ENCODE measurements at regions not wholly inside any gene's neighbourhood (a gene's known extent, or its start where the extent isn't known, plus 50 kb on each side); places are given as distances from the start of the nearest gene placed in this dataset.
"Not testable (repeated sequence)": the region's sequence is repeated elsewhere in the genome, so short reads cannot be mapped to it uniquely, and the experiment has no call there.

DNA sequence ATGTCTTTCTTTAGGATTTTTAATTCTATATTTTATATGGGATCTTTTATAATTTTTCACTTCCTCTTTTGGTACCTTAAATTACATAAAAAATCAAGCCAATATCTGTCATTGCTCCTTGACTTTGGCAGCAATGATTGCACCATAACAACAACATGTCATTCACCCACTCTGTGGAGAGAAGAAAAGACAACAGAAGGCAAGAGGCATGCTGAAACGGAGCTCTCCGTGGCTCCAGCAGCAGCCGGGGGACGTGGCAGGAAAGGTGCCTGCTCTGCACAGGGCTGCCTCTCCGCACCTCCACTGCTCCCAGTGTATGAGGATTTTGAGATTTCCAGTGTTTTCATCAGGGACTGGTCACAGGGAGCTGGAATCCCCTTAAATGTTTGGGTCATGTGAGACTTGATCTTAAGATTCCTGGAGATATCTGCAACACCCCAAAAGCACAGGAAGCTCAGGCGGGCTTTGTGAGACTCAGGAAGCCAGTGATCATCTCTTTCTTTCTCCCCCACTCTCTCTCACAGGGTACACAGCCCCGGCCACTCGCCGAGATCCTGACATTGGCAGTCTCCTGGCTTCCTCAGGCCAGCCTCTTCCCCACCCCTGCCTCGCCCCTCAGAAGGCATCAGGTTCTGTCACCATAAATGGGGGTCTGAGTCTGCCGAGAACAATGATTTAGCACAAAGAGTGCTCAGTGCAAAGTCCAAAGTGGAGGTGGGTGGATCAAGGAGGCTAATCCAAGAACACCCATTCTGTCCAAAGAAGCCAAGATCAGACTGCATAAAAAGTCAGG lies 74.6 kb downstream of the ACTL7B start:
- peaks cover 6% of the 10 kb centered on the region for H3K27me3 Mint-ChIP-seq (ENCODE audit: low read depth)
- peaks cover 3% of the 10 kb centered on the region for H3K4me1 Mint-ChIP-seq (ENCODE audit: low read depth)
- no peaks in the 10 kb centered on the region for H3K36me3 Mint-ChIP-seq (ENCODE audit: low read depth)
- no peak for DNase-seq (ENCODE audit: low spot score)
- H3K4me3 Mint-ChIP-seq (ENCODE audit: low read depth), result no peak overlapping the region
- no peaks in the 10 kb centered on the region for H3K9me3 Mint-ChIP-seq
- intact Hi-C loops (cut with micrococcal nuclease), result no loop called here
- H3K27ac Mint-ChIP-seq, result no peak overlapping the region

DNA sequence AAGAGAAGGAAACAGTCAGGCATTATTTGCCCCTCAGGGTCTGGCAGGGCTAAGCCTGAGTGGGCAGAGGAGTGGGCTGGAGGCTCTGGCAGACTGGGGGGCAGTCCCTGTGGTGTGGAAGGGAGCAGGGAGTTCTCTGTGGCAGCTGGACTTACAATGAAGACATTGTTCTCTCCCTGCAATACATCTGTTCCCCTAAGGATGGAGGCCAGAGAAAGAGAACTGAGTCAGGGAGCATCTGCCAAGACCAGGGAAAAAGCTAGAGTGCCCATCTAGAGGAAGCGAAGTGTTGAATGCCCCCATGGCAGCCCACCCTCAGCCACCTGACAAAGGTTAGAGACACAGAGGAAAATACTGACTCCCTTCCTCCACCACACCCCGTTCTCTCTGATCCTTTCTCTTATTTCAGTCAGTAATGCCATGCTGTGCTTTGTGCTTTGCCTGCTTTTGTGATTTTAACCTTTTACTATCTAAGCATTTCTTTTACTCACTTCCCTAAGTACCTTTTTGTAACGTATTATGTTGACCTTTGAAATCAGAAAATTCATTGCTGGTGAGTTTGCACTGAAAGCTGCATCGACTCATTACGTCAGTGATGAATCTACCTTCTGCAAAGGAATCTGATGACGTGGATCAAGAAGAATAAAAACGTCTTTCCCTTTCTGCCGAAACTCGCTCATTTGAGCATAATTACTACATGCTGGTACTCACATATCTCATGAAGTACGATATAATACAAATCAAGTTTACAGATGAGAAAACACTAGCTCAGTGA lies 76.0 kb downstream of the ACTL7B start:
- H3K27ac Mint-ChIP-seq, result no peak overlapping the region
- H3K36me3 Mint-ChIP-seq (ENCODE audit: low read depth), result no peaks in the 10 kb centered on the region
- H3K4me1 Mint-ChIP-seq (ENCODE audit: low read depth), result peaks cover 3% of the 10 kb centered on the region
- no peaks in the 10 kb centered on the region for H3K9me3 Mint-ChIP-seq
- intact Hi-C loops (cut with micrococcal nuclease), result no loop called here
- no peak for DNase-seq (ENCODE audit: low spot score)
- no peak overlapping the region for H3K4me3 Mint-ChIP-seq (ENCODE audit: low read depth)
- peaks cover 6% of the 10 kb centered on the region for H3K27me3 Mint-ChIP-seq (ENCODE audit: low read depth)

- no peaks in the 10 kb centered on the region for H3K9me3 Mint-ChIP-seq
These were observed 78.7 kb downstream of the ACTL7B start for GRCh38 chr9:108776920-108777639.

DNA sequence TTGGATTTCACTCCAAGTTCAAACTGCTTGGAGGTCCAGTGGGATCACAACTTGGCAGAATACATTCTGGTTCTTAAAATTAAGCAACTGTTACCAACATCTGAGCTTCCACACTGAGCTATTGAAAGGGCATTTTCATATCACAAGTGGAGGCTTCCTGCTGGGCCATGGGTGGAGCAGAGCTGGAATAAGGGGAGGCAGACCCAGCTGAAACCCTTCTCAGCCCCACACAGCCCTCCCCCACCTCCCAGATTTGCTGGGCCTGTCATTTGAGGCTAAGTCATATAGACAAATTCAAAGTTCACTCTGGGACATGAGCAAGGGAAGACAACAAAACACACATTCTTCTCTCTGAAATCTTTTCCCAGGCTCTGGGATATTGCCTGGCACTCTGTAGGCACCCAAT lies 79.9 kb downstream of the ACTL7B start:
- Mint-ChIP-seq H3K4me3 (ENCODE audit: low read depth) (no peak overlapping the region), H3K4me1 (ENCODE audit: low read depth) (no peaks in the 10 kb centered on the region), H3K27ac (no peak overlapping the region), H3K27me3 (ENCODE audit: low read depth) (no peaks in the 10 kb centered on the region), H3K36me3 (ENCODE audit: low read depth) (no peaks in the 10 kb centered on the region), H3K9me3 (no peaks in the 10 kb centered on the region)
- intact Hi-C loops (cut with micrococcal nuclease), result no loop called here
- no peak for DNase-seq (ENCODE audit: low spot score)

More at GRCh38 chr9:108776920-108777639, 78.7 kb downstream of the ACTL7B start:
- Mint-ChIP-seq H3K27ac (no peak overlapping the region), H3K4me3 (ENCODE audit: low read depth) (no peak overlapping the region), H3K27me3 (ENCODE audit: low read depth) (peaks cover 3% of the 10 kb centered on the region), H3K36me3 (ENCODE audit: low read depth) (no peaks in the 10 kb centered on the region), H3K4me1 (ENCODE audit: low read depth) (no peaks in the 10 kb centered on the region)
- intact Hi-C loops (cut with micrococcal nuclease), result no loop called here
- DNase-seq (ENCODE audit: low spot score), result no peak

- H3K4me1 Mint-ChIP-seq (ENCODE audit: low read depth); H3K27me3 Mint-ChIP-seq (ENCODE audit: low read depth); intact Hi-C loops (cut with micrococcal nuclease); DNase-seq (ENCODE audit: low spot score); H3K9me3 Mint-ChIP-seq; H3K36me3 Mint-ChIP-seq (ENCODE audit: low read depth); H3K4me3 Mint-ChIP-seq (ENCODE audit: low read depth); H3K27ac Mint-ChIP-seq: not testable (repeated sequence)
These were observed 81.7 kb downstream of the ACTL7B start for GRCh38 chr9:108774088-108774487.

- Mint-ChIP-seq H3K27ac (no peak overlapping the region), H3K4me3 (ENCODE audit: low read depth) (no peak overlapping the region), H3K4me1 (ENCODE audit: low read depth) (no peaks in the 10 kb centered on the region), H3K27me3 (ENCODE audit: low read depth) (no peaks in the 10 kb centered on the region), H3K36me3 (ENCODE audit: low read depth) (no peaks in the 10 kb centered on the region), H3K9me3 (no peaks in the 10 kb centered on the region)
- intact Hi-C loops (cut with micrococcal nuclease), result no loop called here
- no peak for DNase-seq (ENCODE audit: low spot score)
These were observed 83.4 kb downstream of the ACTL7B start for GRCh38 chr9:108772301-108772894.

GRCh38 chr9:108768744-108769143 lies 87.0 kb downstream of the ACTL7B start:
- no peak overlapping the region for H3K27ac Mint-ChIP-seq
- intact Hi-C loops (cut with micrococcal nuclease), result no loop called here

GRCh38 chr9:108766626-108767161 lies 89.1 kb downstream of the ACTL7B start:
- Mint-ChIP-seq H3K4me3 (ENCODE audit: low read depth) (no peak overlapping the region), H3K9me3 (no peaks in the 10 kb centered on the region), H3K4me1 (ENCODE audit: low read depth) (no peaks in the 10 kb centered on the region), H3K27ac (no peak overlapping the region), H3K27me3 (ENCODE audit: low read depth) (no peaks in the 10 kb centered on the region), H3K36me3 (ENCODE audit: low read depth) (no peaks in the 10 kb centered on the region)
- intact Hi-C loops (cut with micrococcal nuclease), result no loop called here
- DNase-seq (ENCODE audit: low spot score), result no peak

More at GRCh38 chr9:108768744-108769143, 87.0 kb downstream of the ACTL7B start:
- Mint-ChIP-seq H3K27me3 (ENCODE audit: low read depth) (no peaks in the 10 kb centered on the region), H3K4me1 (ENCODE audit: low read depth) (no peaks in the 10 kb centered on the region), H3K36me3 (ENCODE audit: low read depth) (no peaks in the 10 kb centered on the region), H3K9me3 (no peaks in the 10 kb centered on the region), H3K4me3 (ENCODE audit: low read depth) (no peak overlapping the region)
- no peak for DNase-seq (ENCODE audit: low spot score)

GRCh38 chr9:108765265-108765664 lies 90.5 kb downstream of the ACTL7B start:
- Mint-ChIP-seq H3K4me1 (ENCODE audit: low read depth) (no peaks in the 10 kb centered on the region), H3K27me3 (ENCODE audit: low read depth) (no peaks in the 10 kb centered on the region), H3K9me3 (no peaks in the 10 kb centered on the region), H3K27ac (no peak overlapping the region), H3K36me3 (ENCODE audit: low read depth) (no peaks in the 10 kb centered on the region), H3K4me3 (ENCODE audit: low read depth) (no peak overlapping the region)
- DNase-seq (ENCODE audit: low spot score), result no peak
- intact Hi-C loops (cut with micrococcal nuclease), result no loop called here

GRCh38 chr9:108762348-108763055 lies 93.3 kb downstream of the ACTL7B start:
- intact Hi-C loops (cut with micrococcal nuclease), result no loop called here
- peaks cover 2% of the 10 kb centered on the region for H3K27me3 Mint-ChIP-seq (ENCODE audit: low read depth)
- no peaks in the 10 kb centered on the region for H3K4me1 Mint-ChIP-seq (ENCODE audit: low read depth)
- no peaks in the 10 kb centered on the region for H3K36me3 Mint-ChIP-seq (ENCODE audit: low read depth)
- H3K27ac Mint-ChIP-seq, result no peak overlapping the region
- H3K4me3 Mint-ChIP-seq (ENCODE audit: low read depth), result no peak overlapping the region
- DNase-seq (ENCODE audit: low spot score), result no peak
- no peaks in the 10 kb centered on the region for H3K9me3 Mint-ChIP-seq

DNA sequence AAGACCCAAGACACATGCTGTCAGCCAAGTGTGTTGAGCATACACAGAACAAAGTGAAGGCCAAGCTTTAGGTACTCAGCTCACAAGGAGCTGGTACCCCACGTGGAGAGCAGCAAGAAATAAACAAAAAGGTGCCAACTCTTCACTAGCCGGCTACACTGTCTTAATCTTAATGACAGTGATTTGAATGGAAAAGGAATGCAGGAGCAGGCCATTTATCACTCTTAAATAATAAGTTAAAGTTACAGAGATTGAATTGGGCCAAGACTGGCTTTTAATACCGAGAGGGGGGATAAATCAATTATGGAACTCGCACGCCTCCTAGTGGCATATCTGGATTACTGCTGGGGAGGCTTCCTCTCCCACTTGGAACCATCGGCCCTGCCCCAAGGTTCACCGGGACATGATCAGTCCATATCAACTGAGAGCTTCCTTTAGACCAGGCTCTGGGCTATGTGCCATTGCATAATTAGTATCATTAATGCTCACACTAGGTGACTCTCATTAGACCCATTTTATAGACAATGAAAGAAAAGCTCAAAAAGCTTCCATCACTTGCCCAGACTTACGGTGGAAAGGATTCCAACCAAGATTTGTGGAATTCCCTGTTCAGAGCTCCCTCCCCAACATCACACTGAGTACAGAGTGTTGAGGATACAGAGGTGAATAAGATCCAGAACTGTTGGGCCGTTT lies 94.0 kb downstream of the ACTL7B start:
- Mint-ChIP-seq H3K36me3 (ENCODE audit: low read depth) (no peaks in the 10 kb centered on the region), H3K4me1 (ENCODE audit: low read depth) (no peaks in the 10 kb centered on the region), H3K4me3 (ENCODE audit: low read depth) (no peak overlapping the region), H3K27ac (no peak overlapping the region), H3K9me3 (no peaks in the 10 kb centered on the region), H3K27me3 (ENCODE audit: low read depth) (peaks cover 2% of the 10 kb centered on the region)
- DNase-seq (ENCODE audit: low spot score), result no peak
- intact Hi-C loops (cut with micrococcal nuclease), result no loop called here
